Ascending aorta (tissue), 2 donors: ENCODE measurements at regions not wholly inside any gene's neighbourhood (a gene's known extent, or its start where the extent isn't known, plus 50 kb on each side); places are given as distances from the start of the nearest gene placed in this dataset.

Experiments used
- DNase-seq, 2 donors: peaks; one replicate each; pipeline ENCODE4 v3.0.0-alpha.2; 2019; ENCODE audit warnings: low spot score in 2 of 2
- H3K27ac ChIP-seq, 2 donors: fragments of 200-600 bp; sonication (generic); one replicate each; pipeline ENCODE4 v1.5.1; 2016 to 2017; ENCODE audit warnings: mild to moderate bottlenecking in 1 of 2
- H3K27me3 ChIP-seq: fragments of 200-600 bp; sonication (generic); one replicate; pipeline ENCODE4 v1.5.1; 2017
- H3K36me3 ChIP-seq, 2 donors: fragments of 200-600 bp; sonication (generic); one replicate each; pipeline ENCODE4 v1.5.1; 2016
- H3K4me1 ChIP-seq, 2 donors: fragments of 200-600 bp; sonication (generic); one replicate each; pipeline ENCODE4 v1.5.1; 2016 to 2017; ENCODE audit warnings: mild to moderate bottlenecking in 1 of 2
- H3K4me3 ChIP-seq, 2 donors: fragments of 200-600 bp; sonication (generic); one replicate each; pipeline ENCODE4 v1.5.1; 2016 to 2017; ENCODE audit warnings: mild to moderate bottlenecking in 1 of 2
- H3K9me3 ChIP-seq, 2 donors: fragments of 200-600 bp; sonication (generic); one replicate each; pipeline ENCODE4 v1.5.1; 2016
- CTCF ChIP-seq, 3 experiments: fragments of 200-600 bp in 2 of 3; fragments of 450-650 bp in 1 of 3; sonication (generic) in 2 of 3; IDR thresholded peaks; one replicate each; pipeline ENCODE4 v1.5.1; 2016 to 2019; ENCODE audit warnings: antibody characterized with exemption in 3 of 3, mild to moderate bottlenecking in 1 of 3, moderate library complexity in 1 of 3
- intact Hi-C: fragments of 100-400 bp; cut with DNase I; formaldehyde crosslinking; loops from one replicate; pipeline ENCODE4 v1.15.1; 2023

- Histone ChIP-seq H3K27ac (no peak overlapping the region), H3K9me3 (no peaks in the 10 kb centered on the region), H3K27me3 (no peaks in the 10 kb centered on the region), H3K36me3 (no peaks in the 10 kb centered on the region), H3K4me3 (no peak overlapping the region), H3K4me1 (no peaks in the 10 kb centered on the region)
- TF ChIP-seq CTCF (IDR thresholded peaks at IDR 0.05): no peak
- DNase-seq: no peak
- intact Hi-C loops: no loop called here
These were observed 264.6 kb upstream of the CDYL start for GRCh38 chr6:4511641-4512020.

- no peak for DNase-seq
- no peaks in the 10 kb centered on the region for H3K4me1 ChIP-seq
- H3K27ac ChIP-seq: no peak overlapping the region
- no peak for TF ChIP-seq CTCF (IDR thresholded peaks at IDR 0.05)
- no peaks in the 10 kb centered on the region for H3K36me3 ChIP-seq
- H3K9me3 ChIP-seq: no peaks in the 10 kb centered on the region
- intact Hi-C loops: no loop called here
- H3K4me3 ChIP-seq: no peak overlapping the region
- H3K27me3 ChIP-seq: no peaks in the 10 kb centered on the region
These were observed 265.1 kb upstream of the CDYL start for GRCh38 chr6:4510906-4511640.

- Histone ChIP-seq H3K9me3 (no peaks in the 10 kb centered on the region), H3K4me3 (no peak overlapping the region), H3K36me3 (no peaks in the 10 kb centered on the region), H3K4me1 (no peaks in the 10 kb centered on the region), H3K27me3 (no peaks in the 10 kb centered on the region), H3K27ac (no peak overlapping the region)
- no peak for DNase-seq
- intact Hi-C loops: no loop called here
- TF ChIP-seq CTCF (IDR thresholded peaks at IDR 0.05): no peak
These were observed 265.9 kb upstream of the CDYL start for GRCh38 chr6:4510317-4510716.

GRCh38 chr6:4509506-4509905, 266.7 kb upstream of the CDYL start:
- intact Hi-C loops: no loop called here
- Histone ChIP-seq H3K4me3 (no peak overlapping the region), H3K4me1 (no peaks in the 10 kb centered on the region), H3K27ac (no peak overlapping the region), H3K36me3 (no peaks in the 10 kb centered on the region), H3K9me3 (no peaks in the 10 kb centered on the region), H3K27me3 (no peaks in the 10 kb centered on the region)
- no peak for TF ChIP-seq CTCF (IDR thresholded peaks at IDR 0.05)
- DNase-seq: no peak

GRCh38 chr6:4506792-4507191, 269.4 kb upstream of the CDYL start:
- DNase-seq: no peak
- Histone ChIP-seq H3K27me3 (no peaks in the 10 kb centered on the region), H3K4me1 (no peaks in the 10 kb centered on the region), H3K9me3 (no peaks in the 10 kb centered on the region), H3K27ac (no peak overlapping the region), H3K36me3 (no peaks in the 10 kb centered on the region), H3K4me3 (no peak overlapping the region)
- intact Hi-C loops: no loop called here
- TF ChIP-seq CTCF (IDR thresholded peaks at IDR 0.05): no peak

- intact Hi-C loops: no loop called here
- no peak for DNase-seq
These were observed 270.0 kb upstream of the CDYL start for GRCh38 chr6:4506223-4506622.

More at GRCh38 chr6:4506223-4506622, 270.0 kb upstream of the CDYL start:
- no peaks in the 10 kb centered on the region for H3K36me3 ChIP-seq
- no peaks in the 10 kb centered on the region for H3K27me3 ChIP-seq
- H3K4me1 ChIP-seq: no peaks in the 10 kb centered on the region
- H3K9me3 ChIP-seq: no peaks in the 10 kb centered on the region
- no peak overlapping the region for H3K27ac ChIP-seq
- H3K4me3 ChIP-seq: no peak overlapping the region
- TF ChIP-seq CTCF (IDR thresholded peaks at IDR 0.05): no peak
